ENCODE measurements at regions not wholly inside any gene's neighbourhood (a gene's known extent, or its start where the extent isn't known, plus 50 kb on each side); places are given as distances from the start of the nearest gene placed in this dataset.

GRCh38 chr5:126066836-126067235 lies 356.4 kb upstream of the GRAMD2B start:
- WGBS, result 72% methylated on average over 4 of the region's 4 CpGs
- no peak overlapping the region for H3K4me3 ChIP-seq (ENCODE audit: low read depth in 1 of 3, low read length in 3 of 3)
- H3K4me1 ChIP-seq (ENCODE audit: control insufficient read depth in 4 of 4, insufficient read depth in 4 of 4, low read length in 3 of 4), result no peaks in the 10 kb centered on the region
- no peaks in the 10 kb centered on the region for H3K36me3 ChIP-seq (ENCODE audit: control insufficient read depth in 4 of 4, insufficient read depth in 3 of 4, low read depth in 1 of 4, low read length in 3 of 4)
- TF ChIP-seq NR2F2 (IDR thresholded peaks at IDR 0.05) (no peak), FOXA2 (IDR thresholded peaks at IDR 0.05) (no peak), REST (IDR thresholded peaks at IDR 0.05) (no peak)
- H3K9me3 ChIP-seq (ENCODE audit: control insufficient read depth in 4 of 4, low read length in 3 of 4), result no peaks in the 10 kb centered on the region
- H3K27ac ChIP-seq (ENCODE audit: low read depth in 1 of 2, low read length in 2 of 2), result no peak overlapping the region
- DNase-seq (ENCODE audit: low spot score), result no peak
- H3K27me3 ChIP-seq (ENCODE audit: control insufficient read depth in 4 of 4, insufficient read depth in 4 of 4, low read length in 3 of 4), result no peaks in the 10 kb centered on the region
- no peak overlapping the region for H3K9ac ChIP-seq (ENCODE audit: low read depth in 1 of 2, low read length in 2 of 2)

- TF ChIP-seq TAF1 (conservative IDR thresholded peaks at IDR 0.05) (no peak), YY1 (IDR thresholded peaks at IDR 0.05) (no peak), FOXA1 (IDR thresholded peaks at IDR 0.05) (no peak), FOXA2 (IDR thresholded peaks at IDR 0.05) (no peak), JUND (IDR thresholded peaks at IDR 0.05) (no peak), RAD21 (IDR thresholded peaks at IDR 0.05) (no peak)
- TF ChIP-seq, protein P1, sequence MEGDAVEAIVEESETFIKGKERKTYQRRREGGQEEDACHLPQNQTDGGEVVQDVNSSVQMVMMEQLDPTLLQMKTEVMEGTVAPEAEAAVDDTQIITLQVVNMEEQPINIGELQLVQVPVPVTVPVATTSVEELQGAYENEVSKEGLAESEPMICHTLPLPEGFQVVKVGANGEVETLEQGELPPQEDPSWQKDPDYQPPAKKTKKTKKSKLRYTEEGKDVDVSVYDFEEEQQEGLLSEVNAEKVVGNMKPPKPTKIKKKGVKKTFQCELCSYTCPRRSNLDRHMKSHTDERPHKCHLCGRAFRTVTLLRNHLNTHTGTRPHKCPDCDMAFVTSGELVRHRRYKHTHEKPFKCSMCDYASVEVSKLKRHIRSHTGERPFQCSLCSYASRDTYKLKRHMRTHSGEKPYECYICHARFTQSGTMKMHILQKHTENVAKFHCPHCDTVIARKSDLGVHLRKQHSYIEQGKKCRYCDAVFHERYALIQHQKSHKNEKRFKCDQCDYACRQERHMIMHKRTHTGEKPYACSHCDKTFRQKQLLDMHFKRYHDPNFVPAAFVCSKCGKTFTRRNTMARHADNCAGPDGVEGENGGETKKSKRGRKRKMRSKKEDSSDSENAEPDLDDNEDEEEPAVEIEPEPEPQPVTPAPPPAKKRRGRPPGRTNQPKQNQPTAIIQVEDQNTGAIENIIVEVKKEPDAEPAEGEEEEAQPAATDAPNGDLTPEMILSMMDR (IDR thresholded peaks at IDR 0.05; ENCODE audit: low read depth, low read length, missing input control), result no peak
- WGBS, result 87% methylated on average over 2 of the region's 2 CpGs
- Histone ChIP-seq H3K9me3 (ENCODE audit: control insufficient read depth in 4 of 4, low read length in 3 of 4) (no peaks in the 10 kb centered on the region), H3K27ac (ENCODE audit: low read depth in 1 of 2, low read length in 2 of 2) (no peak overlapping the region), H3K4me1 (ENCODE audit: control insufficient read depth in 4 of 4, insufficient read depth in 4 of 4, low read length in 3 of 4) (no peaks in the 10 kb centered on the region), H3K27me3 (ENCODE audit: control insufficient read depth in 4 of 4, insufficient read depth in 4 of 4, low read length in 3 of 4) (no peaks in the 10 kb centered on the region), H3K36me3 (ENCODE audit: control insufficient read depth in 4 of 4, insufficient read depth in 3 of 4, low read depth in 1 of 4, low read length in 3 of 4) (no peaks in the 10 kb centered on the region), H3K4me3 (ENCODE audit: low read depth in 1 of 3, low read length in 3 of 3) (no peak overlapping the region), H3K9ac (ENCODE audit: low read depth in 1 of 2, low read length in 2 of 2) (no peak overlapping the region)
- DNase-seq (ENCODE audit: low spot score), result no peak
Observed at GRCh38 chr5:126067404-126067803, 355.8 kb upstream of the GRAMD2B start.

- TF ChIP-seq JUND (IDR thresholded peaks at IDR 0.05) (no peak), FOXA1 (IDR thresholded peaks at IDR 0.05) (no peak)
- TF ChIP-seq, protein P2, sequence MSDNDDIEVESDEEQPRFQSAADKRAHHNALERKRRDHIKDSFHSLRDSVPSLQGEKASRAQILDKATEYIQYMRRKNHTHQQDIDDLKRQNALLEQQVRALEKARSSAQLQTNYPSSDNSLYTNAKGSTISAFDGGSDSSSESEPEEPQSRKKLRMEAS (IDR thresholded peaks at IDR 0.05), result no peak
Observed at GRCh38 chr5:126069329-126069728, 353.9 kb upstream of the GRAMD2B start.

More at GRCh38 chr5:126069329-126069728, 353.9 kb upstream of the GRAMD2B start:
- Histone ChIP-seq H3K4me3 (ENCODE audit: low read depth in 1 of 3, low read length in 3 of 3) (no peak overlapping the region), H3K9me3 (ENCODE audit: control insufficient read depth in 4 of 4, low read length in 3 of 4) (peaks cover 0 to 1% (median 0%) of the 10 kb centered on the region in 4 donors), H3K27ac (ENCODE audit: low read depth in 1 of 2, low read length in 2 of 2) (no peak overlapping the region), H3K4me1 (ENCODE audit: control insufficient read depth in 4 of 4, insufficient read depth in 4 of 4, low read length in 3 of 4) (no peaks in the 10 kb centered on the region), H3K9ac (ENCODE audit: low read depth in 1 of 2, low read length in 2 of 2) (no peak overlapping the region), H3K27me3 (ENCODE audit: control insufficient read depth in 4 of 4, insufficient read depth in 4 of 4, low read length in 3 of 4) (no peaks in the 10 kb centered on the region), H3K36me3 (ENCODE audit: control insufficient read depth in 4 of 4, insufficient read depth in 3 of 4, low read depth in 1 of 4, low read length in 3 of 4) (no peaks in the 10 kb centered on the region)
- 87% methylated on average over 3 of the region's 3 CpGs for WGBS
- DNase-seq (ENCODE audit: low spot score), result no peak

All from liver (tissue), 8 donors.